ENCODE measurements at regions not wholly inside any gene's neighbourhood (a gene's known extent, or its start where the extent isn't known, plus 50 kb on each side); places are given as distances from the start of the nearest gene placed in this dataset.
"Not testable (repeated sequence)": the region's sequence is repeated elsewhere in the genome, so short reads cannot be mapped to it uniquely, and the experiment has no call there.

DNA sequence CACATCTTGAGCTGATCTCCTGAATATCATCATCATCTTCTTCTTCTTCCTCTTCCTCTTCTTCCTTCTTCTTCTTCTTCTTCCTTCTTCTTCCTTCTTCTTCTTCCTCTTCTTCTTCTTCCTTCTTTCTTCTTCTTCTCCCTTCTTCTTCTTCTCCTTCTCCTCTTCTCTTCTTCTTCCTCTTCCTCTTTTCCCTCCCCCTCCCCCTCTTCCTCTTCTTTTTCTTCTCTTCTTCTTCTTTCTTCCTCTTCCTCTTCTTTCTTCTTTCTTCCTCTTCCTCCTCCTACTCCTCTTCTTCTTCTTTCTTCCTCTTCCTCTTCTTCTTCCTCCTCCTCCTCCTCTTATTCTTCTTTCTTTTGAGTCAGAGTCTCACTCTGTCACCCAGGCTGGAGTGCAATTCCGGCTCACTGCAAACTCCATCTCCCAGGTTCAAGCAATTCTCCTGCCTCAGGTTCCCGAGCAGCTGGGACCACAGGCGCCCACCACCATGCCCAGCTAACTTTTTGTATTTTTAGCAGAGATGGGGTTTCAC, 197.9 kb upstream of the NANOGP8 start:
- Histone ChIP-seq H3K27me3 (ENCODE audit: insufficient read depth, low read depth, severe bottlenecking) (no peaks in the 10 kb centered on the region), H3K27ac (no peak overlapping the region), H3K9me3 (ENCODE audit: severe bottlenecking) (peaks cover under 1% of the 10 kb centered on the region), H3K36me3 (no peaks in the 10 kb centered on the region), H3K4me3 (ENCODE audit: low read depth, low read length) (no peak overlapping the region)
- TF ChIP-seq, protein P1, sequence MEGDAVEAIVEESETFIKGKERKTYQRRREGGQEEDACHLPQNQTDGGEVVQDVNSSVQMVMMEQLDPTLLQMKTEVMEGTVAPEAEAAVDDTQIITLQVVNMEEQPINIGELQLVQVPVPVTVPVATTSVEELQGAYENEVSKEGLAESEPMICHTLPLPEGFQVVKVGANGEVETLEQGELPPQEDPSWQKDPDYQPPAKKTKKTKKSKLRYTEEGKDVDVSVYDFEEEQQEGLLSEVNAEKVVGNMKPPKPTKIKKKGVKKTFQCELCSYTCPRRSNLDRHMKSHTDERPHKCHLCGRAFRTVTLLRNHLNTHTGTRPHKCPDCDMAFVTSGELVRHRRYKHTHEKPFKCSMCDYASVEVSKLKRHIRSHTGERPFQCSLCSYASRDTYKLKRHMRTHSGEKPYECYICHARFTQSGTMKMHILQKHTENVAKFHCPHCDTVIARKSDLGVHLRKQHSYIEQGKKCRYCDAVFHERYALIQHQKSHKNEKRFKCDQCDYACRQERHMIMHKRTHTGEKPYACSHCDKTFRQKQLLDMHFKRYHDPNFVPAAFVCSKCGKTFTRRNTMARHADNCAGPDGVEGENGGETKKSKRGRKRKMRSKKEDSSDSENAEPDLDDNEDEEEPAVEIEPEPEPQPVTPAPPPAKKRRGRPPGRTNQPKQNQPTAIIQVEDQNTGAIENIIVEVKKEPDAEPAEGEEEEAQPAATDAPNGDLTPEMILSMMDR (IDR thresholded peaks at IDR 0.05; ENCODE audit: low read depth, low read length) = no peak
- no peak for DNase-seq

DNA sequence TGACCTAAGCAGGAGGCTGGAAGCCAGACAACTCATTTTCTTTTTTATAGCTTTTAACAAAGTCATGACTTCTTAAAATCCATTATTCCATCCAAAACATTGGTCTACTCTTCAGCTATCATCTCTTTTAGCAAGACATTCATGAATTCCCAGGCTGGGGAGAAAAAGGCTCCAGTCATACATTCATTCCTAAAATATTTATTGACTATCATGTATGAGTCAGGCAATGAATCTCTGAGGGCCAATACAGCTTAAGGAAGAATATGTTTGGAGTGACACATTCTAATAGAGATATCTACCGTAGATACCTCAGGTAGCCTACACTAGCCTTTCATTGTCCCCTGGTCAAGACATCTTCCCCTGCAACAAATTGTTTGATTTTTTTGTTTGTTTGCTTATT, 196.4 kb upstream of the NANOGP8 start:
- TF ChIP-seq, protein P1 (IDR thresholded peaks at IDR 0.05; ENCODE audit: low read depth, low read length) = no peak
- Histone ChIP-seq H3K27me3 (ENCODE audit: insufficient read depth, low read depth, severe bottlenecking) (no peaks in the 10 kb centered on the region), H3K9me3 (ENCODE audit: severe bottlenecking) (peaks cover 6% of the 10 kb centered on the region), H3K36me3 (no peaks in the 10 kb centered on the region), H3K27ac (no peak overlapping the region), H3K4me3 (ENCODE audit: low read depth, low read length) (no peak overlapping the region)
- DNase-seq = no peak

DNA sequence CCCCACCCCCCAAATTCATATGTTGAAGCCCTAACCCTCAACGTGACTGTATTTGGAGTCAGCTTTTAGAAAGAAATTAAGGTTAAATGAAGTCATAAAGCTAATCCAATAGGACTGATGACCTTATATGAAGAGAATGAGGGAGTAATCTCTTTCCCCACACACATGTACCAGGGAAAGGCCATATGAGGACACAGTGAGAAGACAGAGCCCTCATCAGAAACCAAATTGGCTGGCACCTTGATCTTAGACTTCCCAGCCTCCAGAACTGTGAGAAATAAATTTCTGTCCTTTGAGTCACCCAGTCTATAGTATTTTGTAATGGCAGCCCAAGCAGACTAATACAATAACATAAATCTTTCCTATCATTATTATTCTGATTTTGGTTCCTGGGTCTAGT, 194.7 kb upstream of the NANOGP8 start:
- Histone ChIP-seq H3K27ac (no peak overlapping the region), H3K9me3 (ENCODE audit: severe bottlenecking) (peaks cover 8% of the 10 kb centered on the region), H3K4me3 (ENCODE audit: low read depth, low read length) (no peak overlapping the region), H3K36me3 (no peaks in the 10 kb centered on the region), H3K27me3 (ENCODE audit: insufficient read depth, low read depth, severe bottlenecking) (no peaks in the 10 kb centered on the region)
- DNase-seq = no peak
- TF ChIP-seq, protein P1 (IDR thresholded peaks at IDR 0.05; ENCODE audit: low read depth, low read length) = no peak

DNA sequence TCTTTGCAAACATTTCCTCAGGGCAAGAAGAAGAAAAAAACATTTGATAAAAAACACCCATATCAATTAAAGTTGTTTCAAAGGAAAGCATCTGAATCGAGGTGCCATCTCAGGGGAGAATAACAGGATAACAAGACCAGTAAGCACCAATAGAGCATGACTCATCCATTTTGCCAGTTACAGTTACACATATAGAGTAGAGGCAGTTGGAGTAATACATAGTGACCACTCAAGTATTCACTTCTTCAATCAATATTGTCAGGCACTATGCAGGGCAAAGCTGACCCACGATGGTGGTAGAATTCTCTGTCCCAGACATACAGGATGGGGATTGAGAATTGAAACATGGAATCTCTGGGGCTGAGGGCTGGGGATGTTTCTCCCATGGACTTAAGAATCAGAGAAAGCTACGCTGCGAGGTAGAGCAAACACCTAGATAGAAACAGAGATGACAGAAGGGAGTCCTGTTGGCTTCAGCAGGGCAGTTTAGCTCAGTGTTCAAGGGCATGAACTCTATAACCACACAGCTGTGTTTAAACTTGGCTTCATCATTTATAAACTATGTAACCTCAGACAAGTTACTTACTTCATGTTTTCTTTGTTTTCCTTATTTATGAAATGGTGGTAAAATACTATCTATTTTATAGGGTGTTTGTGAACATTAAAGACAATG, 186.4 kb upstream of the NANOGP8 start:
- no peak overlapping the region for H3K4me3 ChIP-seq (ENCODE audit: low read depth, low read length)
- H3K36me3 ChIP-seq = no peaks in the 10 kb centered on the region
- no peaks in the 10 kb centered on the region for H3K27me3 ChIP-seq (ENCODE audit: insufficient read depth, low read depth, severe bottlenecking)
- H3K27ac ChIP-seq = no peak overlapping the region
- DNase-seq = no peak
- peaks cover 2% of the 10 kb centered on the region for H3K9me3 ChIP-seq (ENCODE audit: severe bottlenecking)
- TF ChIP-seq, protein P1 (IDR thresholded peaks at IDR 0.05; ENCODE audit: low read depth, low read length) = no peak

DNA sequence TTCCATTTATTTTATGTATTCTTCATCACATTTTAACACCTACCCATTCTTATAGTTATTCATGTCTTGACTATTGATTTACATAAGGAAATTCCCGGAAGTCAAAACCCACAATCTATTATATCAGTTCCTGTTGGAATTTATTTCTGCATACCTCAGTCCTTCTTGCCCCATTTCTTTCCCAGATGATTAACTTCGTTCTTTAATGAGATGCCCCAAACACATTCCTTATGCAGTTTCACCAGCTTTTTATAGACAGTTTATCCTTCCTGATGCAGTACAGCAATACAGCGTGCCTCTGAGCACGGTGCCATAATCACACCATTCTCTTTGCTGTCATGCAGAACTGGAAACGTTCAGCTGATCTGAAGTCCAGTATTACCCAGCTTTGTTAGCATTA, 175.8 kb upstream of the NANOGP8 start:
- no peak for DNase-seq

DNA sequence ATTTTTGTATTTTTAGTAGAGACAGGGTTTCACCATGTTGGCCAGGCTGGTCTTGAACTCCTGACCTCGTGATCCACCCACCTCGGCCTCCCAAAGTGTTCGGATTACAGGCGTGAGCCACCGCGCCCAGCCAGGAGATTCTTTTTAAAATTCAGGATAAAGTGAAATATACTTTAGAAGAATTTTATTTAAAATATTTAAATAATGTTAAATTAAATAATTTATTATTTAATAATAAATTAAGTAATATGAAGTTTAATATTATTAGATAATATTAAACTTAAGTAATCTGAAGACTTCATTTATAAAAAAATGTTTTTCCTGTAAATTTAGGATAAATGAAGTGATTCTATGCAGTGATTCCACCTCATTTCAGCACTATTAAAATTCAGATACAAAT, 175.2 kb upstream of the NANOGP8 start:
- not testable (repeated sequence) for H3K9me3 ChIP-seq (ENCODE audit: severe bottlenecking); H3K27ac ChIP-seq; H3K36me3 ChIP-seq; DNase-seq; H3K4me3 ChIP-seq (ENCODE audit: low read depth, low read length); H3K27me3 ChIP-seq (ENCODE audit: insufficient read depth, low read depth, severe bottlenecking)

More for the DNA sequence above, 175.8 kb upstream of the NANOGP8 start:
- H3K4me3 ChIP-seq (ENCODE audit: low read depth, low read length) = no peak overlapping the region
- no peaks in the 10 kb centered on the region for H3K27me3 ChIP-seq (ENCODE audit: insufficient read depth, low read depth, severe bottlenecking)
- no peaks in the 10 kb centered on the region for H3K9me3 ChIP-seq (ENCODE audit: severe bottlenecking)
- TF ChIP-seq, protein P1 (IDR thresholded peaks at IDR 0.05; ENCODE audit: low read depth, low read length) = no peak
- H3K36me3 ChIP-seq = no peaks in the 10 kb centered on the region
- no peak overlapping the region for H3K27ac ChIP-seq

Measured in WERI-Rb-1 (cell line).